Hematopoietic multipotent progenitor cell treated with erythropoietin and hydrocortisone succinate and interleukin-3 and kit ligand, for 17 days (in vitro differentiated cells): ENCODE measurements at regions not wholly inside any gene's neighbourhood (a gene's known extent, or its start where the extent isn't known, plus 50 kb on each side); places are given as distances from the start of the nearest gene placed in this dataset.
"Not testable (repeated sequence)": the region's sequence is repeated elsewhere in the genome, so short reads cannot be mapped to it uniquely, and the experiment has no call there.

Experiments used
- DNase-seq: peaks from one replicate; pipeline ENCODE4 v3.0.0-alpha.2; 2015; ENCODE audit warnings: low spot score

GRCh38 chr5:125961150-125961549 is 462.1 kb upstream of the GRAMD2B start:
- DNase-seq = no peak

DNA sequence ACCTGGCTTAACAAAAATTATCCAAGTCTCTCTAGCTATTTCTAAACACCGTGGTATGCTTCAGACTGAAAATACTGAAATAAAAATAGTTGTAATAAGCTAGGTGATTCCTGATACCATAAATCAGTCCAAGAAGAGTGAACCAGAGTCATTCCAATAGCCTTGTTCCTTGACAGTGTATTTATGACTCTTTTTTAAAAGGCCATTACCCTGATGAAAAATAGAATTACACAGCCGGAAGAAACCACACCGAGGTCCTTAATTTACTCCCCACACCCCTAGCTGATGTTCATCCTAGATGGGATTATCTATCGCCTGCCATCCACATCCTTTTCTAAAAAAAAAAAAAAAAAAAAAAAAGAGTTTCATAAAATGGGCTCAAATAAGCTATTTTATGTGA is 457.6 kb upstream of the GRAMD2B start:
- no peak for DNase-seq

GRCh38 chr5:125967576-125967975 is 455.6 kb upstream of the GRAMD2B start:
- no peak for DNase-seq

GRCh38 chr5:125969011-125969813 is 454.0 kb upstream of the GRAMD2B start:
- no peak for DNase-seq

GRCh38 chr5:125969814-125970171 is 453.4 kb upstream of the GRAMD2B start:
- no peak for DNase-seq

- no peak for DNase-seq
These were observed 452.4 kb upstream of the GRAMD2B start for GRCh38 chr5:125970631-125971307.

DNA sequence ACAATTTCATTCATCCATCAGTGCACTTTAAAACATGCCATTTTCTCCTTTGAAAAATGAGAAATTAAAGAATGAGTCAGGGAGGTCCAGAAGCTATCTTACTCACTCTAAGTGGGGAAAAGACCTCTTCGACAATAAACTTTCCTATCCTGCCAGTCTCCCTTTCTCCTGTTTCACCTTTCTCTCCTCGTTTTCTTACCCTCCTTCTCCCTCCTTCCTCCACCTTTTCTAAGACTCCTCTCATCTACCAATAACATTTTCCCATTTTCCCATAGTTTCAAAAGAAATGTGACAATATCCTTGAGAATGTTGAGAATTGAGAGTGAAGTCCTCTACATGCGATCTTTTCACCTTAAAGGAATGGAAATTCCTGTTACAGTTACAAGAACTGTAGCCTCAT is 450.5 kb upstream of the GRAMD2B start:
- no peak for DNase-seq

DNA sequence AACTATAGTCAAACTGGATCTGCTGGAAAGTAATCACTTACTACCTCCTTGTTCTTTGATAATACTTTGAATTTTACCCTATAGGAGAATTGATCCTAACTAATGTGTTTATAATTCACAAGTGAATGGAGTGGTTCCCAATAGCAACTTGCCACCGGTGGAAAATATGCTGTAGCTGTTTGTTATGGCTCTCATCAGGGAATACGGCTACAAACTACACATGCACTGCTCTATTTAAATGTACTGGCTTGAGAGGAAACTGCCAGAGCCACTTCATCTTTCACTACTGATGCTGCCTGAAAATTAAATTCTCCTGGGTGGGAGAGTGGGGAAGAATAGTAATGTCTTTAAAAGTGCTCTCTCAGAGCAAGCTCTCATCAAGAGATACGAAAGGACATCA is 448.5 kb upstream of the GRAMD2B start:
- DNase-seq = no peak

DNA sequence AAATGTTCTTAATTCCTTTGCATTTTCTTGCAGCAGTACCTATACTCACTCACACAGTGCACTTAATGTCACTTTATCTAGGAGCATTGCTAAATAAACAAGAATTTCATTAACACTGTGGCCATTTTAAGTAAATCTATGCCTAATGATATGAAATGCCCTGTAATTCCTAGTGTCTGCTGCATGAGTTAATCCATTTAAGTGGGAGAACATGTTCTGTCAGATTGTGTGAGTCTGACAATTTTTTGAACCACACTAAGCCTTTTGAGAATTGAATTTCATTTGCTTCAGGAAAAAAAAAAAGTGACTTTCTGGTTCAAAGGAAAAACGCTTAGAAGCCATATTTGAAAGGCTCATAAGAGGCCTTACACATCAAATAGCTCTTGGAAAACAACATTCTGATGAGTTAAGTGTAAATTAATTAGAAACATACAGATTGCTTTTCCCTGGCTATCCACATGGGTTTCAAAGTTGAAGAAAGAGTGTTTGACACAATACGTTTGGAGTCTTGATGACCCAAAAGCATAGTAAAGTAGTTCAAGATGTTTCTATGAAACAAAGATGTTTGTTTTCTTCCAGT is 446.7 kb upstream of the GRAMD2B start:
- DNase-seq = no peak

DNA sequence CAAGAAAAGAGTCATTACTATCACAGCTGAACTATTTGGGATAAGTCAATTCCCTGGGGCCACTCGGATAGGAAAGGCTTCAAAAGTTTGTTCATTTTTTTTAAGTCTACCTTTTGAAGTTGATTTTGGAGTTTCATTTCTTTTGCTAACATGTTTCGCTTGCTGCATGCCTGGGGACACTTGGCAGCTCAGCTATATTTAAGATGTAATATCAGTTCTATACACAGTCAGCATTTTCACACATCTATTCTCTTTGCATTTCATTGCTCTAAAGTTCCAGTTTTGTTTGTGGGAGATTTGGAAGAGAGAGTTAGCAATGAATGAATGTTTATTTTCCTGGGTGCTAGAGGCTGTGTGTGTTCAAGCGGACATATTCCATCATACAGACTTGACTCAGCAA is 445.2 kb upstream of the GRAMD2B start:
- DNase-seq = no peak

DNA sequence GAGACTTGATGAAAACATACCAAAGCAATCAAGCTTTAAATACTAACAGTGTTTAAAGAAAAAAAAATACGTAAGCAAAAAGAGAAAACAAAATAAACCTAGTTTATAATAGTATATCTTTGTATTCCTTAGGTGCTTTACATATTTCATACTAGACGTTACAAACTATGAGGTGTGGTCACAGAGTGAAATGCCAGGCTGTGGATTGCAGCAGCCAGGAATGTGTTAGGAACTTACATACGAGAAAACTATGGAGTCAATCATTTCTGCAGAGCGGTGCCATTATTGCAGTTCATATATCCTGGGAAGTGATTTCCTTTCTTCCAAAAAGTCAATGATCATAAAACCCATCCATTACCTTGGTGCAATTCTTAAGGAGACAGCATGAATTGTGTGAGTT is 443.6 kb upstream of the GRAMD2B start:
- DNase-seq = no peak

- no peak for DNase-seq
These were observed 442.2 kb upstream of the GRAMD2B start for GRCh38 chr5:125981016-125981415.

DNA sequence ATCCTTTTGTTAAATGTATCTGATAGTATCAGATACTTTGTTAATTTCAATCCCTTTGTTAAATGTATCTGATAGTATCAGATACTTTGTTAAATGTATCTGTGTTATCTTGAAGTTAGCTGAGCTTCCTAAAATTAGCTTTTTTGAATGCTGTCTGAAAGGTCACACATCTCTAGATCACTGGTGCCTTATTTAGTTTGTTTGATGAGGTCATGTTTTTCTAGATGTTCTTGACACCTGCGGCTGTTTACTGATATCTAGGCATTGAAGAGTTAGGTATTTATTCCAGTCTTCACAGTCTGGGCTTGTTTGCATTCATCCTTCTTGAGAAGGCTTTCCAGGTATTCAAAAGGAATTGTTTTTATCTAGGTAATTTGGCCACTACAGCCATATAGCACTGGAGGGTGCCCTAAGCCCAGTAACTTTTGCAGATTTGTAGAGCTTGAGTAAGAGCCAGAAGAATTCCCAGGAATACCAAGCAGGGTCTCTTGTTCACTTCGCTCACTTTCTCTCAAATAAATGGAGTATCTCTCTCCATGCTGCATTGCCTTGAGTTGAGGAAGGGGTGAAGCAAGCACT is 435.4 kb upstream of the GRAMD2B start:
- no peak for DNase-seq

DNA sequence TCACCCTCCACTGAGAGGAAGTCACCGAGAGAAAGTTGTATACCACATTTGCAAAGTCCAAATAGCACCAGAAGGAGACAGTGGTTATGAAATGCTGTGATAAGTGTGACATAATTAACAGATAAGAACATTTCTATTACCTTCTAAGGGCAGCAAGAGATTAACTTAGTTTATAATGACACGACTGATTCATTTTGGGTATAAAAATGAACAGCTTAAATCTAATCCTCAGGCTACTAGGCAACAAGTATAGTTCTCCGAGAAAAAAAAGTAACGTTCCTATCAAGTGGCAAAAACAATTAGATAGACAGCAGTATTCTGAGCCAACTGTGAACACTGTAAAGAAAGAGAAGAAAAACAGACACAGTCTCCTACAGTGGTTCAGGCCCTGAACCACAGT is 431.2 kb upstream of the GRAMD2B start:
- no peak for DNase-seq

- DNase-seq = not testable (repeated sequence)
These were observed 423.8 kb upstream of the GRAMD2B start for GRCh38 chr5:125999271-126000030.

DNA sequence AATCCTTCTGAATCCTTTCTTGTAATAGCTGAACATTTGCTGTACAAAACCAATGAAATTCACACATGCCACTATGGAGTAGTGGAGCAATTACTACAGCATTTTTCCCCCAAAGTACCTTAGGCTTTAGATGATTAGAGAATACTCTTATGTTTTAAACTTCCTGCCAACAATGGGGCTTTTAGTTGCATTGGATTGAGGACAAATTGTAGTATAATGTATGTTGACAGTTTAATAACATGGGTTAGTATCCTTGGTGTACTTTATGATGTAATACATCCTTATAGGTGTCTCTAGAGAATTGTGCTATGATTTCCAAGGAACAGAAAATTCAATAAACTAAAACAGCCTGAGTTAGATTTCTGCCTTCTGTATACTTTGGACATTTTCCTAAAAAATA is 422.7 kb upstream of the GRAMD2B start:
- no peak for DNase-seq

DNA sequence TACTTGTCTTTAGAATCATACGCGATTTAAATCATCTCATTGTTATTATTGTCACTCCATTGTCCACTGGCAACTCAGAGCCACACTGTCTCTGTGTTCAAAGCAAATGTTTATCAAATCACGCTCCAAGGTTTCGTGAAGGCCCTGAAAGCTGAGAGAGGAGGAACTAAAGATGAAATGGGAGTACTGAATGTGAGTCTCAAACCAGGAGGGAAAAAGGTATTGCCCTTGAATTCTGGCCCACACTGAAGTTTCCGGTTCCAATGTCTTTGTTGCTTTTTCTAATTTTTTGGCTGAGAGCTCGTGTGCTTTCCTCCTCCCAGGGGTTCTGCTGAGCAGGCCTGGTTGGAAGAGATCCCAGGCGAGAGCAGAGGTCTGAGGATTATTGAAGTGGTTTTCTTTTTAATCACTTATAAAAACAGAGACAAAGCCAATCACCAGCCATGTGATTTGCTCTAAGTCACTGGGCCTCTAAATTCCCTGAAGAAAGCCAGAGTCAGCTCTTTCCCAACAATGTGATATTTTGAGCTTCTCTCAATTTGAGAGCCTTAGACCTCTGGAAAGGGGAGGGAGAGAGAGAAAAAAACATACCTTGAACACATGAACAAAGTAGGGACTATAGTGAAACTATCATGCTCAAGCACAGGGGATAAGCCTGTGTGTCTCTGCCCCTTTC is 420.8 kb upstream of the GRAMD2B start:
- no peak for DNase-seq

- DNase-seq = no peak
These were observed 419.9 kb upstream of the GRAMD2B start for GRCh38 chr5:126003309-126003708.

- no peak for DNase-seq
These were observed 418.6 kb upstream of the GRAMD2B start for GRCh38 chr5:126004636-126005035.

DNA sequence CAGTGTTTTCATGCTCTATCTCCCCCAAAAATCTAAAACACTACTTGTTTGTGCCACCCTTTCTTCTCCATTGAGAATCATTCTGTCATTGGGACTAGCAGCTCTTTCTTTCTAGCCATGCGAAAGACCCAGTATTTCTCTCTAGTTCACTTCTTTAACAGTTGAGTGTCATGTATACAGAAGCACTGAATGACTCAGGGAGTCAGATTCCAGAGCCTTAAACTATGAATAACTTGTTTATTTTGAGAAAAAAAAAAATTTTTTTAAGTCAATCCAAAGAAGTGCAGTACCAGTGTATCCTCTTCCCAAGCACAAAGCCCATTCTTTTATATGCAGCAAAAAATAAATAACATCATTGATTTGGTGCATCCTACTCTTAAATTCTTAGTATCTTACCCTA is 415.4 kb upstream of the GRAMD2B start:
- DNase-seq = no peak

- DNase-seq = no peak
These were observed 413.6 kb upstream of the GRAMD2B start for GRCh38 chr5:126009566-126009965.

DNA sequence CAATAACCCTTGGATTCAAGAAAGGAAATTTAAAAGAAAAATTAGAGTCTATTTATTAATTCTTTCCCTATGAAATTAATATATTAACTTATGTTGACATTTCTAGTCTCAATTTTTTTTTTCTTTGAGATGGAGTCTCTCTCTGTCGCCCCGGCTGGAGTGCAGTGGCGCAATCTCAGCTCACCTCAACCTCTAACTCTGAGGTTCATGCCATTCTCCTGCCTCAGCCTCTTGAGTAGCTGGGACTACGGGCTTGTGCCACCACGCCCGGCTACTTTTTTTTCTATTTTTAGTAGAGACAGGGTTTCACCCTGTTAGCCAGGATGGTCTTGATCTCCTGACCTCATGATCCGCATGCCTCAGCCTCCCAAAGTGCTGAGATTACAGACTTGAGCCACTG is 411.7 kb upstream of the GRAMD2B start:
- not testable (repeated sequence) for DNase-seq
